ENCODE measurements at regions not wholly inside any gene's neighbourhood (a gene's known extent, or its start where the extent isn't known, plus 50 kb on each side); places are given as distances from the start of the nearest gene placed in this dataset.

DNA sequence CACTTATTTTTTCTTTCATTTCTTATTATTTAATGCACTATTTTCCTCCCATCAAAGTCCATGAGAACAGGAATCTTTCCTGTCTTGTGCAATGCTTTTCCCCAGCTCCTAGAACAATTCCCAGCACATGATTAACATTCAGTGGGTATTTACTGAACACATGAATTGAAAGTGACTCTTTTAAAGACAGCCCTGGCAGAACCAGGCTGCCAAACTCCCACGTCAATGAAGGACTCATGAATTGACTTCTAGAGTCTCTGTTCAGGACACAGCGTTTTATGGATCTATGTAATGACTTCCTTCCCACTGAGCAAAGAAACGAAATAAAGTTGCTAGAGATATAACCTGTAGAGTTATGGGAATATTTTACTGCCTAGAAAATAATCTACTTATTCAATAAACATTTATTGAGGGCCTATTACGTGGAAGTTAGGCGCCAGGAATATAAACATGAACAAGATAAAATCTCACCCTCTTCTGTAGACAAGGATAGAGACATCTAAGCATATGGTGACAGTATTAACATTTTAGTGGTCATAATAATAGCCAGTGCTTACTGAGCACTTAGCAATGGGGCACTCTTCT lies 485.9 kb upstream of the KLF4 start:
- in situ Hi-C loops (cut with HindIII; ENCODE audit: low sequenced_read_pairs), result no loop called here
- H3K4me3 ChIP-seq (ENCODE audit: low read depth, low read length), result no peak overlapping the region
- no peak for DNase-seq (ENCODE audit: low read depth)
- TF ChIP-seq CTCF (IDR thresholded peaks at IDR 0.05; ENCODE audit: low read depth, low read length, missing control alignments), result no peak

GRCh38 chr9:107973451-107973850 lies 483.9 kb upstream of the KLF4 start:
- no peak for DNase-seq (ENCODE audit: low read depth)
- in situ Hi-C loops (cut with HindIII; ENCODE audit: low sequenced_read_pairs), result no loop called here
- H3K4me3 ChIP-seq (ENCODE audit: low read depth, low read length), result no peak overlapping the region
- no peak for TF ChIP-seq CTCF (IDR thresholded peaks at IDR 0.05; ENCODE audit: low read depth, low read length, missing control alignments)

GRCh38 chr9:107972346-107972745 lies 482.8 kb upstream of the KLF4 start:
- TF ChIP-seq CTCF (IDR thresholded peaks at IDR 0.05; ENCODE audit: low read depth, low read length, missing control alignments), result no peak
- no peak overlapping the region for H3K4me3 ChIP-seq (ENCODE audit: low read depth, low read length)
- DNase-seq (ENCODE audit: low read depth), result no peak
- in situ Hi-C loops (cut with HindIII; ENCODE audit: low sequenced_read_pairs), result no loop called here

DNA sequence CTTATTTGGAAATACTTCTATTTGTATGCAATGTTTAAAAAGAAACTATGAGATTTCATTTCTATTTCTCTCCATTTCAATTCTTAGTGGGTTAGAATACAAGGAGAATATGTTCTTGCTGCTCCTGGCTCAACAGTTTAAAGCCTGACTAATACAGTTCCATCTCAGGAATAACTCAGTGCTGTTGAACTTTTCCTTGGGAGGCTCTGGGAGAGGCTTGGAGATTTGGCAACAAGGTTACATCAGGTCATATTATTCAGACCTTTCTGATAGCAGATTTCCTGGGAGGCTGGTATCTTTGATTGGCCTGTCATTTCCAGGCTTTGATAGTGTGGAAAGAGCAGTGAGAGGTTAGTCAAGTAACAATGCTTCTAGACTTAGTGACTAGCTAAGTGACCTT lies 481.7 kb upstream of the KLF4 start:
- TF ChIP-seq CTCF (IDR thresholded peaks at IDR 0.05; ENCODE audit: low read depth, low read length, missing control alignments), result no peak

DNA sequence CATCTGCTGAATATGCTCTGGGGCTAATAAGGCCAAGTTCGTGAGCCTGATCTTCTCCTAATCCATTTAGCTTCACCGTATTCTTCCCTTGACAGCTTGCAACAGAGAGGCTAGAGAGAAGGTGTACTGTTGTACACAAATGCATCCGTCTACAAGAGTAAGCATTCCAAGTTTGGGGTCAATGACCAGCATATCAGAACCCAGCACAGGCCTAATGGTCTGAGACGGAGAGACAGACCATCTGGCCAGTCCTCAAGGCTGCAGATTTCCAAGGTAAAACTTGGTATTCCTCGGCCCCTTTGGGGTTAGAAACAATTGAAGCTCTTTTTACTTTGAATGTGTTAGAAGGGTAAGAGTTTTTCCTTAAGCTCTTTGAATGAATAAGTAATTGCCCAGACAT lies 481.2 kb upstream of the KLF4 start:
- in situ Hi-C loops (cut with HindIII; ENCODE audit: low sequenced_read_pairs), result no loop called here
- DNase-seq (ENCODE audit: low read depth), result no peak

More for the DNA sequence above, 481.7 kb upstream of the KLF4 start:
- no peak overlapping the region for H3K4me3 ChIP-seq (ENCODE audit: low read depth, low read length)
- DNase-seq (ENCODE audit: low read depth), result no peak
- in situ Hi-C loops (cut with HindIII; ENCODE audit: low sequenced_read_pairs), result no loop called here

GRCh38 chr9:107969727-107970126 lies 480.2 kb upstream of the KLF4 start:
- no peak for DNase-seq (ENCODE audit: low read depth)
- no peak for TF ChIP-seq CTCF (IDR thresholded peaks at IDR 0.05; ENCODE audit: low read depth, low read length, missing control alignments)
- in situ Hi-C loops (cut with HindIII; ENCODE audit: low sequenced_read_pairs), result no loop called here
- H3K4me3 ChIP-seq (ENCODE audit: low read depth, low read length), result no peak overlapping the region

More for the DNA sequence above, 481.2 kb upstream of the KLF4 start:
- TF ChIP-seq CTCF (IDR thresholded peaks at IDR 0.05; ENCODE audit: low read depth, low read length, missing control alignments), result no peak
- no peak overlapping the region for H3K4me3 ChIP-seq (ENCODE audit: low read depth, low read length)

All from astrocyte of the cerebellum (primary cell).